GM18499 (cell line): ENCODE measurements at regions not wholly inside any gene's neighbourhood (a gene's known extent, or its start where the extent isn't known, plus 50 kb on each side); places are given as distances from the start of the nearest gene placed in this dataset.

Experiments
- ATAC-seq: cut with Tn5 transposase; IDR thresholded peaks from one replicate; pipeline ENCODE4 v1.9.1; 2021; ENCODE audit warnings: moderate number of reproducible peaks; ENCODE audit not compliant: insufficient read depth, unreplicated experiment

DNA sequence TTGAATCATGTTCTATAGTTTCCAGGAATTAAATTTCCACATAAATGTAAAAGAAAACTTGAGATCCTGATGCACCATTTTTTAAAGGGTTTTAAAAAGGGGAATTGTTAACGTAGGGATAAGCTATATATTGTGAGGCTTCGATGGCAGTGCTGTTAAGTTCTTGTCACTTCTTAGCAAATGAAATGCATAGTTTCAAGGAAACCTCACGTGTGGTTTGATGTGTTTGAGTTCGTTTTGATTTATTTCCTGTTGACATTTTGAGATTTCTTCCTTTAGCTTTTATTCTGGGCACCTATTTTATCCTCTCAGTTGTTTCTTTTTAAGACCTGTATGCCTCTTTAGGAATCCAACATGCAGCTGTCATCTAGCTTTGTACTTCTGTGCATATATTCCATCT, 301.0 kb downstream of the DOCK8 start:
- no peak for ATAC-seq

DNA sequence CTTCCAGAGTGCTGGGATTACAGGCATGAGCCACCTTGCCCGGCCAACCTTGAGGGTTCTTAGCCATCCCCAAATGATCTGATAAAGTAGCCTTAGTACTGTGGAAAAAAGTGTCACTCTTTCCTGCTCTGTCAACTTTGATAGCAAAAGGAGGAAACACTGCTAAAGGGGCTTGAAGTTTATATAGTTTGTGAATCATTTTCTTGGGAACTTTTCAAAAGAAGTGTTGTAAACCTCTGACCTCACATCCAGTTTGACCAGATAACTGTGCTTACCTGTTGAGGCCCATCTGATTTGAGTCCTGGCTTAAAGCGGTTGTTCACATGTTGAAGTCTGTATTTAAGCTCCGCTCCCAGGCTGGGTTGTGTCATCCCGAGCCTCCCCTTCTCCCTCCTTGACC, 303.3 kb downstream of the DOCK8 start:
- ATAC-seq: no peak

DNA sequence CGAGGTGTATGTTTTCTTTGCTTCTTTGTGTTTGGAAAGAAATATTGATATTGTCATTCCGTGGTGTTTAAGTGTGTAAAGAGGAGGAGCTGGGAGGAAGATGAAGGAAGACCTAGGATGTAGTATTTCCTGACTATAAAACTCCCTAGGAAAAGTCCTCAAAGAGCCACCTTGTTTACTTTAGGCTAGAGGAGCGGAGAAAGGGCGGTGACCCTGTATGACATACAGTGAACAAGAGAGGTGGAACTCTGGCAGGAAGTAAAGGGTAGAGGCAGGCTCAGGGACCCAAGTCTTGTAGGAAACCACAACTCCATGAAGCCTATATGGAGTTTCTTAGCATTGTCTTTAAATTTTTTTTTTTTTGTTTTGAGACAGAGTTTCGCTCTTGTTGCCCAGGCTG, 303.9 kb downstream of the DOCK8 start:
- ATAC-seq: no peak

DNA sequence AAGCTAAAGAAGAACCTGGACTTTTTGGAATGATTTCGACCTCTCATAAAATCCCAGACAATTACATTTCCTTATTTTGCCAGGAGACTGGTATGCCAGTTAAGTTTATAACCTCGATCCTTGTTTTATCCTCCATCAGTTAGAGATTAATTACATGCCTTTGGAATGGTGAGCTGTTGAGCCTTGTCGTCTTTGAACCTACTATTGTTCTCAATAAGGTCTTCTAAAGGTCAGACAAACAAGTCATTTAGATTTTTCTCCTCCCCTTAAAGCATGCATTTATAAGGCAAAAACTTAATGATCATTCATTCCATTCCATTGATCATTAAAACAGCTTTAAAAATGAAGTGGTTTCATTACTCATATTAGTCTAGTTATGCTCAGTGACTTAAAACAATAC, 304.9 kb downstream of the DOCK8 start:
- no peak for ATAC-seq

DNA sequence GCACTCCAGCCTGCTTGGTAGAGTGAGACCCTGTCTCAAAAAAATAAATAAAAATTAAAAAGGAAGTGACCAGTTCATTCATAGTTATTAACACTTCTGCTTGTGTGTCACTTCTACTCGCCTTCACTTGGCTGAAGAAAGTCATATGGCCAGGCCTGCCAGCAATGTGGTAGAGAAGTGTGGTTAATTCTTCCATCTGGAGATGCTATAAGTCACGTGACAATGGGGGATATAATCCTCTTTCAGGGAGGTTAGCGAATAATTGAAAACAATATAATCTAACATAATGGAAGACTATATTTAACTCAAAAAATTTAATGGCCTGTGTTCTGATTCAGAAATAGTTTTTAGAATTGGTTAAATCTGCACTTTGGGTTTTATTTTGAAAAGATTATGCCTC, 305.6 kb downstream of the DOCK8 start:
- no peak for ATAC-seq

DNA sequence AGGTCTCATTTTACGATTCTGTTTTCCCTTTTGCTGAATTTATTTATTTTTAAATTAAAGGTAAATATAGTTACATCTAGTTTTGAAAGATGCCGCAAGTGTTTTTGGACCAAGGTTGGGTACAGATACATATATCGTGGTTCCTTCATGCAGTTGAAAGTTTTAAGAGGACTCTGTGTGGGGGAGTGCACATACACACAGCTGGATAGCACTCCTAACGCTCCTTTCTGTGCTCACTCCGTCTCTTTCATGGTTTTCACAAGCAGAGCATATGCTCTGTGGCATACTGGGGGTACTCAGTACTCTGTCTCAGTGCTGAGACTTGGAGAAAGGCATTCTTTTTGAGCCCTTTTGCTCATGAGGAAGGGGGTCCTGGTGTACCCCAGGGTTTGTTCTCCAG, 307.5 kb downstream of the DOCK8 start:
- no peak for ATAC-seq

DNA sequence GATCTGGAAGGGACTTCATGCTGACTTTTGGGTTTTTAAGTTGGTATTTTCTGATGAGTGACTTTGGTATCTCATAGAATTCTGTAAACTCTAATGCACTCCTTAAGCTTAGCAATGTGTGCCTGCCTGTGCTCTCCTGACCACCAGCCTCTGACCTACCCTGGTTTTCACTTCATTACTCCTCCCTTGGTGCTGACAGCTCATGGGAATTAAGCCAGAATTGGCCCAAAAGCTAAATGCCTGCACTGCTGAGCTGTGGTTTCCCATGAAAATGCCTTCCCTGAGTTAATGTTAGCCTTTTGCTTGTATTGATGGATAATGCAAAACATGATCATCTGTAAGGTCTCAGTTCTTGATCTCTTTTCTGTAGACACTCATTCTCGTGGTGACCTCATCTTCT, 308.0 kb downstream of the DOCK8 start:
- no peak for ATAC-seq

DNA sequence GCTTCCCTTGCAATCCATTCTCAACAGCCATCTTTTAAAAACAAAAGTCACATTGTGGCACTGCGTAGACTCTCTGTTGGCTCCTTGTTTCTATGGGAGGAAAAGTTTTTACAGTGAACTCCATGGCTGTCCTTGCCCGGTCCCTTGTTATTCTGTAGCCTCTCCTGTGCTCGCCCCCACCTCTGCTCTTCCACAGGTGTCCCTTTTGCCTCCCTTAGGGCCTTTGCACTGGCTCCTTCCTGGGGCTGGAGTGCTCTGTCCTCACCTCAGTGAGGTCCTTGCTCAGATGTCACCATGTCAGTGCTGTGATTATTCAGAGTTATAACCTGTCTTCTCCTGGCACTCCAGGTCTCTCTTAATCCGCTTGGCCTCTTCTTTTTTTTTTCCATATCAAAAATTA, 308.8 kb downstream of the DOCK8 start:
- ATAC-seq: no peak

DNA sequence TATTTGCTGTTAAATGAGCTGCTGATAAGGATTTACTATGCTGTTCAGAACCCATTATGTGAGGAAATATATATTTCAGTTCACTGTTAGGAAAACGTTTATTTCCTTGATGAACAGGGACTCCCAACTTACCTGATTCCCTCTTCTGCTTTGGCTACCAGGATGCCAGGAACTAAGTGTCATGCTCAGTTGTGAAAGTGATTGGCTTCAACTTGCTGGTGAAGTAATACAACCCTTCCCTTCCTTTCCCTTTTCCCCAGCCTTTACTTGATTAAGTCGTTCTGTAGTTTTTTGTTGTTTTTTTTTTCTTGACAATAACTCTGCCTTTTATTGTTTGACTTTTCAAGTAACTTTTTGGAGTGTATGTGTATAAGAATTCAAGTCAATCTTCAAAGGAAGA, 309.3 kb downstream of the DOCK8 start:
- ATAC-seq: no peak

DNA sequence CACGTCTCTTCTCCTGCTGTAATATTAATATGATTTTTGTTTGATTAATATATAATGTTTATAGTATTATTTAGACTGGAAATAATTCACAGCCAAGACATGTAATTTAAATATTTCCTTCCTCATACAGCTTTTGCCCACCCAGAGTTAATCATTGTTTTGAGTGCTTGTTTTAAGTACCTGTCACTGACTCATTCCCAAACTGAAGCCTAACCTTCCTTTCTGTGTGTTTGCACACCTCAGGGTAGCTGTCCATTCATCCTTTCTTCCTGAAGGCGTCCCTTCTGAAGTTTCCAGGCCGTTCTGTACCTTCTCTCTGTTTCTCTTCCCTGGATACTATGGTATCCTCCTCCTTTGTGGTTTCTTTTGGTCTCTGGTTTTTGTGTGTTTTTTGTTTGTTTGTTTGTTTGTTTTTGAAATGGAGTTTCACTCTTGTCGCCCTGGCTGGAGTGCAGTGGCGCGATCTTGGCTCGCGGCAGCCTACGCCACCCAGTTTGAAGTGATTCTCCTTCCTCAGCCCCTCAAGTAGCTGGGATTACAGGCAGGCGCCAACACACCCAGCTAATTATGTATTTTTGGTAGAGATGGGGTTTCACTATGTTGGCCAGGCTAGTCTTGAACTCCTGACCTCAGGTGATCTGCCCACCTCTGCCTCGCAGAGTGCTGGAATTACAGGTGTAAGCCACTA, 312.4 kb downstream of the DOCK8 start:
- no peak for ATAC-seq

DNA sequence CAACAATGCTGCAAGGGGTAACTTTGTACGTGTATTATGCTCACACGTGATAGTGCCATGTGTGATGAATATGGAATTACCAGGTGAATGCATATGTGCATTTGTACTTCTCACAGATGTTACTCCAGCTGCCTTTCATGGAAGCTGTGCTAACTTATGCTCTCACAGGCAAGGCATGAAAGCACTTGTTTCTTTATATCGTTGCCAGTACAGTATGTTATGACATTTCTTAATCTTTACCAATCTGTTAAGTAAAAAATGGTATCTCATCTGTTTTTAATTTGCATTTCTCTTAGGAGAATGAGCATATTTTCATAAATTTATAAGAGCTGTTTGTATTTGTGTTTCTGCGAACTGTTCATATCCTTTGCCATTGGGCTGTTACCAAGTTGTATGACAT, 311.8 kb upstream of the DMRT1 start:
- no peak for ATAC-seq

DNA sequence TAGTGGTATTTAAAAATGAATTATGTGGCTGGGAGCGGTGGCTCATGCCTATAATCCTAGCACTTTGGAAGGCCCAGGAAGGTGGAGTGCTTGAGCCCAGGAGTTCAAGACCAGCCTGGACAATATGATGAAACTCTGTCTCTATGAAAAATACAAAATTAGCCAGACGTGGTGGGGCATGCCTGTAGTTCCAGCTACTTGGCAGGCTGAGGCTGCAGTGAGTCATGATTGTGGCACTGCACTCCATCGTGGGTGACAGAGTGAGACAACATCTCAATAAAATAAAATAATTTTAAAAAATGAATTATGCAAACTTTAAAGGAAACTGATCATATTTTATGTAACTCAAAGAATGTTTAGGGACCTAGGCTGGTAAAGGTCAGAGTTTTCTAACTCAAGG, 310.8 kb upstream of the DMRT1 start:
- no peak for ATAC-seq

DNA sequence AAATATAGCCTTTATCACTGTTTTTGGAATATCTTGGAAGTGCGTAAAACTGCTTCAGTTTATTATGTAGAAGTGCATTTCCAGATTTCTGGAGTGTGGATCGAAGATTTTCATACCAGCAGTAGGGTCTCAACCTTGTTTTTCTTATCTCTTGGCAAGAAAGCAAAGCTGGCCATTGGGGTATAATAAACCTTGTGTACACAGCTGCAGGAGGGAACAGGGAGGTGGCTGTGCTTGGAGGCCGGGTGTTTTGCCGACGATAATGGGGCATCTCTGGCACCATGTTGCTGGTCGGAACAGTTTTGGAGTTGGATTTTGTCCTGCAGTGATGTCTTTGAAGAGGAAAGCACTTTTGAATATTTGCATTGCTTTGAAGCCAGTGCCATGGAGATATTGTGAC, 308.8 kb upstream of the DMRT1 start:
- no peak for ATAC-seq

DNA sequence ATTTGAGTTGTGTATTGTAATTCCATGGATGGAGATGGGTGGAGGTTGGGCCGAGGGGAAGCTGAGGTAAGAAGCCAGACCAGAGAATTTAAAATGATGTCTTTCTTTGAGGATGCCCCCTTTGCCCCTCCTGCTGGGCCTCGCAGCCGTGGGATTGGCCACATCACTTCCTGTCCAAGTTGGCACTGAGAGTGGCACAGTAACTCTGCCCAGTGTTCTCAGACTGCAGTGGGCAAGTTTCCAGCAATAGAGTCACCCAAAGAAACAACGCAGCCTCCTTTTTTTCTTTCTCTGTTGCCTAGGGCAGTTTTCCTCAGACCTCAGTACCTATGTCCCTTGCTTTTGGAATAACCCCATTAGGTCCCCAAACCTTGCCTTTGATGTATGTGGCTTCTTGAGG, 306.6 kb upstream of the DMRT1 start:
- no peak for ATAC-seq

DNA sequence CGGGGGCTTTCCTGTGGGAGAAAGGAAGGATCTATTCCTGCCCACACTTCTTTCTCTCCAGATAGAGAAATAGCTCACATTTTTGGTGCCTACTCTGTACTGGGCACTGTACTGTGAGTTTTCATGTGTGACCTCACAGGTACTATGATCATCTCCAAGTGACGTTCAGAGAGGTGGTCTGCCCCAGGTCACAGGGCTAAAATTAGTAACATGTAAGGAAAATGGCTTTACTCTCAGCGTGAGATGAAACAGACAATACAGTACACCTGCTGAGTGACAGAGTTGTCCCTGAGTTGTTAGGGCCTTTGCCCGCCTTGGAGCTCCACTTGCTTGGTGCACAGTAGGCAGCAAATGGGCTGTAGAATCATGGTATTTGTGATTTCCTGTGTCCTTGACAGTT, 306.1 kb upstream of the DMRT1 start:
- no peak for ATAC-seq

DNA sequence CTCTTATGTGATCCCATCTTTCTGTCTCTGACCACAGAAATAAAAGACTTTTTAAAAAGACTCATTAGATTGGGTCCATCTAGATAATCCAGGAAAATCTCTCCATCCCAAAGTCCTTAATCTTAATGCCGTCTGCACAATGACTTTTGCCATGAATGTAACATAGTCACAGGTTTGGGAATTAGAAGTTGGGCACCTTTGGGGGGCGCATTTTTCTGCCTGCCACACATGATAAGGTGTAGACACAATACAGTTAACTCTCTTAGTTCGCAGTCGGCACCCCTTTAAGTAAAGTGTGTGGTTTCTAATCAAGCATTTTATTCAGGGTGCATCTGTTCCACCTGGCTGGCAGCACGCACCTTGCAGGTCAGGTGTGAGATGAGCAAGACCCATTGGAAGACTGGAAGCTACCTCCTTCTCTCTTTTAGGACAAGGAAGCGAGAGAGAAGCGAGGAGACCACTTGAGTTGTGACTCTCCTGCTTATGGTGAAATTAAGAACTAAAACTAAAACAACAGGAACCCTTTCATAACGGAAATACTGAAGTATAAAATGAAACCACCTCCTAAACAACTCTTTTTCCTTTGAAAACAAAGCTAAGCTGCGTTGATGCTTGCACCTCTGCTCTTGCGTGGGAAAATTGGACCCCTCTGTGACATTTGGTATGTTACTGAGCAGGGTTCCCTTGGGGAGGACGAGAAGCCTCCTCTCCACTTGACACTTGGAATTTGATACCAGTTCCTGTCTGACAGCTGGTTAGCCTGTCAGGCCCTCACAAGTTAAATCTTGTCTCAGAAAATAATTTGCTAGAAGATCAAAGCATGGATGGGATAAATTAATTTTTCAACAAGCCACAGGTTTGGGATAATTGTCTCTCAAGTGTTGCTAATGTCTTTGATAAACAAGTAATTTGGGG, 304.6 kb upstream of the DMRT1 start:
- ATAC-seq: no peak

DNA sequence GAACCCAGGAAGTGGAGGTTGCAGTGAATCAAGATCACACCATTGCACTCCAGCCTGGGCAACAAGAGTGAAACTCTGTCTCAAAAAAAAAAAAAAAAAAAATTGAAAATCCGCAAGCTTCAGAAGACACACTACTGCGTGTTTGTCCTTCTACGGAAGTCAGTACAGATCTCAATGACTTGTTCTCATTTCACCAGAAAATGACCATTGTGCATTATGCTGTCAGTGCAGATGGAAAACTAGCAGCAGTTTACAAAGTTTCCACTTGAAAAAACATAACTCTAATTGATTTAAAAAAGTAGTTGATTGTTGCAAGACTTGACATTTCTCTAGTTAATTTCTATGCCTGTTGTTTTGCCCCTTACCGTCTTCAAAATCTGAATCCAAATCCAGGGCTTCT, 298.0 kb upstream of the DMRT1 start:
- ATAC-seq: no peak

DNA sequence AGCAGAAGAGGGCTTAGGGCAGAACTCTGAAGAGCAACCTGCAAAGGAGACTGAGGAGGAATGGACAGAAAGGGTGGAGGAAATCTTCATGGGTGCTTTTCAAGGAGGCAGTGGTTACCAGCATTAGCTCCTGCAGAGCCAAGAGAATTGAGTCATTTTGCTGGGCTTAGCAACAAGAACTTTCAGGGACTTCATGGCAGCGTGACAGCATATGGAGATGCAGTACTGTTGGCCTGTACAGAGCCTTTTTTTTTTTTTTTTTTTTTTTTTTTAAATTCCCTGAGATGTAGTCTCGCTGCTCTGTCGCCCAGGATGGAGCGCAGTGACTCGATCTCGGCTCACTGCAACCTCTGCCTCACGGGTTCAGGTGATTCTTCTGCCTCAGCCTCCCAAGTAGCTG, 296.0 kb upstream of the DMRT1 start:
- no peak for ATAC-seq

DNA sequence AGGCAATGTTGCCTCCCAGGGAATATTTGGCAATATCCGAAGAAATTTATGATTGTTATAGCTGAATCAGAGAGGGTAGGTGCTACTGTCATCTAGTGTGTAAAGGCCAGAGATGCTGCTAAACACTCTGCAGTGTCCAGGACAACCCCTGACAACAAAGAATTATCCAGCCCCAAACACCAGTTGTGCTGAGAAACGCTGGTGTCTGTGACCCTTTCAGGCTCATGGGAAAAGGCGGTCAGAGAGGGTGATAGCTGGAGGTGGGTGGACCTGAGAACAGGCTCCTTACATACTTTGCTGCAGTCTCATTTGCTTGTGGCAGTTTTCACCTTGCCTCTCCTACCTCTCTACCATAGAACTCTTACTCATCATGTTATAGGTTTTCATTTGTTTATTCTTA, 295.3 kb upstream of the DMRT1 start:
- ATAC-seq: no peak

DNA sequence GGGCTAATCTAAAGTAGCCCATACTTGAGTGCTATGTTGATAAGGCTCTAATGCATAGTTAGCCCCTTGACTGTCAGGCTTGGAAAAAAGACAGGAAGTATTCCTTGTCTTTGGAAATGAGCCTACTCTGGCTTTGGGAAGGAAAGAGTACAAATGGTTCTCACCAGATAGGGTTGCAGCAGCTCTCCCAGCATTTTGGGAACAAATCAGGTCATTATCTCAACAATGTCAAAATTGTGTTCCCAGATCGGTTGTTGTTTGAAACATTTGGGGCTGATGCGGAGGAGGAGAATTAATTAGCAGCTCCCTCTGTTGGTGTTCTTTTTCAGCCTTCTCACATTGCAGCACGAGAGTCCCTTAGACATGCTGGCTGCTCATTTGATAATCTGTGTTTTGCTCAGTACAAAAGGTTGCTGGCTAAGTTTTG, 294.7 kb upstream of the DMRT1 start:
- ATAC-seq: no peak

DNA sequence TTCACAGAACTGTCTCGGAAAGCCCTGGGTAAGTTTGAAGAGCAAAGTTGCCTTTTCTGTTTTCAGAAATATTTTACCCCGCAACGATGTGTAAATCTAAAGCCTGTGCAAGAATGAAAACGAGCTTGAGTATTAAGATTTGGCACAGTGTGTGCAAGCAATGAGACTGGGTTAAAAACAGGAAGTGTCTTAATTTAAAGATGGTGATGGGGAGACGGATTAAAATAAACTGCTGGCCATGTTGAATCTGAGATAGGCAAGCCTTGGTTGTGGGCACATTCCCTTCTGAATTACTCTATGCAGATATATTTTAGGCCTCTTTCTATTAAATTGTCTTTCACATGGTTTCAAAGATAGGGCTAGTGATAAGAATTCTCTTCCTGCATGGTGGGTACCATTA, 294.2 kb upstream of the DMRT1 start:
- no peak for ATAC-seq

DNA sequence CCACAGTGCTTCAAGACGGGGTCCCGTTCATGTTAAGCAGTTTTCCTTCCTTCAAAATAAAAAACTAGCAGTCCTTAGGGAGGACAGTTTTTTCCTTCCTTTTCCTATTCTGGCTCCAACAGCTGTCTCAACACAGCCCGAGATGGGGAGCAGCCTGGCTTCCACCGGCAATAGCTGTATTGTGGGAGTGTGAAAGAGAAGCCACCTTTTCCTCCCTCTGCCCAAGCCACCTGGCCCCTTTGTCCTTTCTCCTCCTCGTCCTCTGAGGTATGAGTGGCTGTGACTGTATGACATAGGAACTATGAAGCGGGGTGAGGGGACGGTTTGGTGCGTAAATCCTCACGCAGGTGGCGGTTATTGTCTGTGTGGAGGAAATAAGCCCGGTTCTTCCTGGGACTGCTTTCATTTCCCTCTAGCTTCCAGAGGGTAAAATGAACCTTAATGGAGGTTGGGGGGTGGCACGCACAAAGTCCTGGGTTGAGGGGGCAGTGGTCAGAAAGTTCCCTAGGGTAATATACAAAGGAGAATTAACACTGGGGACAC, 292.0 kb upstream of the DMRT1 start:
- ATAC-seq: no peak
